GM12872 (cell line): ENCODE measurements at regions not wholly inside any gene's neighbourhood (a gene's known extent, or its start where the extent isn't known, plus 50 kb on each side); places are given as distances from the start of the nearest gene placed in this dataset.

ENCODE experiments used
- TF ChIP-seq, protein P1 (sequence below): IDR thresholded peaks from 3 replicates; pipeline ENCODE4 v1.5.1; 2011; ENCODE audit warnings: low read depth, mild to moderate bottlenecking, low read length, moderate library complexity; ENCODE audit not compliant: insufficient read depth

DNA sequence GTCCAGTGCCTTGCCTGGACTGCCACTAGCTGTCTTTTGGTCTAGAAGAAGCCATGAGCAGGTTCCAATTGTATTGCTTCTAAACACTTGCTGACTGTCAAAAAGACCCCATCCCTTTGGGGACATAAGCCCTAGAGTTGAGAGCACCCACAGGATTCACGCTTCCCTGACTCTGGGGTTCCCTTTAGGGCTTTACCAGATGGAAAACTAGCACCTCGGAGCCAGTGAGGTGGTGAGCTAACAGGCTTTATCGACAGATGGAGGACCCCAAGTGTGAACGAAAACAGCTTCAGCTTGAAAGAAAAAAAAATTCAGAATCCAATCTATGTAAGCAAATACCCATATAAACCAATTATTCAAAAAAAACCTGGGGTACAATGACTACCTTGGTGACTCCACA, 90.8 kb downstream of the NAA11 start:
- TF ChIP-seq, protein P1, sequence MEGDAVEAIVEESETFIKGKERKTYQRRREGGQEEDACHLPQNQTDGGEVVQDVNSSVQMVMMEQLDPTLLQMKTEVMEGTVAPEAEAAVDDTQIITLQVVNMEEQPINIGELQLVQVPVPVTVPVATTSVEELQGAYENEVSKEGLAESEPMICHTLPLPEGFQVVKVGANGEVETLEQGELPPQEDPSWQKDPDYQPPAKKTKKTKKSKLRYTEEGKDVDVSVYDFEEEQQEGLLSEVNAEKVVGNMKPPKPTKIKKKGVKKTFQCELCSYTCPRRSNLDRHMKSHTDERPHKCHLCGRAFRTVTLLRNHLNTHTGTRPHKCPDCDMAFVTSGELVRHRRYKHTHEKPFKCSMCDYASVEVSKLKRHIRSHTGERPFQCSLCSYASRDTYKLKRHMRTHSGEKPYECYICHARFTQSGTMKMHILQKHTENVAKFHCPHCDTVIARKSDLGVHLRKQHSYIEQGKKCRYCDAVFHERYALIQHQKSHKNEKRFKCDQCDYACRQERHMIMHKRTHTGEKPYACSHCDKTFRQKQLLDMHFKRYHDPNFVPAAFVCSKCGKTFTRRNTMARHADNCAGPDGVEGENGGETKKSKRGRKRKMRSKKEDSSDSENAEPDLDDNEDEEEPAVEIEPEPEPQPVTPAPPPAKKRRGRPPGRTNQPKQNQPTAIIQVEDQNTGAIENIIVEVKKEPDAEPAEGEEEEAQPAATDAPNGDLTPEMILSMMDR = no peak

DNA sequence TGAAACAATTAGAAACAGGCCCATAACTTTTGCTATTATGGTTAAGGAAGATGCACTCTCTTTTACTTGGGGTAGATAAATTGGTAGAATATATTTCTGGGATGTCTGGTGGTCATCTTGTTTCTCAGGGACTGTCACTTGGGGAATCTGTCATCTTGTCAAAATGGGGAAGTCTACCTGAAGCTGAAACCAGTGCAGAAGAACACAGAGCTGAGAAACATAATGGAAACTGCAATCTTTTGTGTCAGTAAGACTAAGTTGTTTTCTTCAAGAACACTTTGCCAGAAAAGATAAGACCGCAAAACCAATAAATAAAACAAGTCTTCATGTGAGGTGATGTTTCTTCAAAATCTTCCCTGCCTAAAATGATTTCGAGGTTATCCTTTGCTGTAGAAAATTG, 92.0 kb downstream of the NAA11 start:
- TF ChIP-seq, protein P1 = no peak

DNA sequence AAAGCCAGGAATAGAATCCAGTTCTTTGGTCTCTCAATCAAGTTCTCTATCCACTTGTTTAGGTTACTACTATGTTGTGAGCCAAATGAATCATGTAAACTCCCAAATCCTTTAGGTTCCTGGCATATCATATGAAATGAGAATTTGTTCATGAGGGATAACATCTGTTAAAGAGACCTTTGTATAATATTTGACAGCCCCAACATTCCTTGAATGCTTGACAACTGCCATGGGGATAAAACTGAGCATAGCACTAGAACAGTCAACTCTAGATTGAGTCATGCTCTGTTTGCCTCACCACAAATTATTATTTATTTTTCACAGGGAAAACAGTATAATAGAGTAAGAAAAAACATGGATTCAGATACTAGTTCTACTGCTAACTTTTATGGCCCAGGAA, 93.3 kb downstream of the NAA11 start:
- TF ChIP-seq, protein P1 = no peak

DNA sequence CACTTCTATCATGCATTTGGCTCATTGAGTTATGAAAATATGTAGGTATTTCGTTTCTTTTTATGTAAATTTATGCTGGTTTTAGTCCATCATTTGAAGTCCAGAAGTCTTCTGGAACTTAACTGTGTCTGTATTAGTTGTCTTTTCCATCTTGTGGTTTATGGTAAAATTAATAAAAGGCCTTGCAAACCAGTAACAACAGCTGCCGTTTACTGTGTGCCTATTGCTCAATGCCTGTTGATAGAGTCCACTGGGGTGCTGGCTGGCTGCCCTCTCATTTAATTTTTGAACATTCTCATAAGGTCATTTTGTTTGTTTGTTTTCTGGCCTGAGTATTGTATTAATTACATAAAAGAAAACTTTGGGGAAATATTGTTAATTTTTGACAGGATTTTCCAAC, 98.0 kb downstream of the NAA11 start:
- TF ChIP-seq, protein P1 = no peak

DNA sequence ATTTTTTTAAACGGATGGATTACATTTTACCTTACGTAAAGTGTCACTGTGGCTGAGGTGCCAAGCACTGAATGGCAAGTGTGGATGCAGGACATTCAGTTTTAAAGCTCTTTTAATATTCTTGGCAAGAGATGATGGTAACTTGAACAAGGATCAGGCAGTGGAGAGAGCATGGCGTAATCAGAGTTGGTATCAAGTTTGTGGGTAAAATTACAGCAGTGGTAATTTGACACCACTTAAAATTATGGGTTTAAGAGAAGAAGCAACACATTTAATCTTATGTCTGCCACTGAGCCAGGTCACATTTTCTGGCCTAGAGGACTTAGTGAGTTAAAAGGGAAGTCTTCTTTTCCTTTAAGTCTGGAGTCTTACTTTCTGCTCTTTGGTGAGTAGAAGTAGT, 100.5 kb downstream of the NAA11 start:
- TF ChIP-seq, protein P1 = no peak

DNA sequence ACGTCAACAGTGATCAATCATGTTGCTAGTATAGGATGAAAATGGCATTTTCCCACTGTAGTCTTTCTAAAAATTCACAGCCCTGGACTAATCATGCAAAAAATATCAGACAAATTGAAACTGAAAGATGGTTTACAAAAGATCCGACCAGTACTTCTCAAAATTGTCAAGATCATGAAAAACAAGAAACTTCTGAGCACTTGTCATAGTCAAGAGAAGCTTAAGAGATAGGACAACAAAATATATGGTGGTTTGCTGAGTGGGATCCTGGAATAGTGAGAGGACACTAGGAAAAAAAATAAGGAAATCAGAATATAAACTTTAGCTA, 101.1 kb downstream of the NAA11 start:
- TF ChIP-seq, protein P1 = no peak

DNA sequence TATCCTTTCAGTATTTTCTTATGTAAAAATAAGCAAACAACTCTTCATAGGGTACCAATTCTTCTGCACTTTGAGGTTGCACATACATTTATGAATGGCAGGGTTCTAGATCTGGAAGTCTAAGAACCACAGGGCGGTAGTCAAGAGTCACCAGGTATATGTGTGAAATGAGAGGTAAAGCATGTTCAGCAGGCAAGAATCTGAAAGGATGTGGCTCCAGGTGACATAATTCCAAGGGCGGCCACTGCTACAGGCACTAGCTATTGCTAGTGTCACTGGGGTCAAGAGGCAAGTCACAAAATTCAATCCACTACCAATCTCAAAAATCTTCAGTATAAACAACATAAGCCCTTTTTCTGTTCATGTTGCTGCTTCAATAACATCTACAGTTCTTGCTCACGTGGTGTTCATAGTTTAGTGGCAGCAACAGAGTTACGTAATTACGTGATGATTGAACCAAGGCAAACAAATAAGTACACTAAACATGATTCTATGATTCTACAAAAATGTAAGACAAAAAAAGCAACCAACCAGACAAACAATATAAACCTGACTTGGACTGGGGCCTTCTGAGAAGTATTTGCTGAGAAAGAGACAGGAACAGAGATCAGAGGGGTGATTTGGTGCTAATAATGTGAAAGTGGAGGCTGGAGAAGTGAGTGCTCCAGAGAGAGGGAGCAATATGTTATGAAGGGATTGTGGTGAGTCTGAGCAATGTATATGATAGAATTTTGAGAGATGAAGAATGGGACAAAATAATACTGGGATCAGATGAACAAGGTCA, 101.7 kb downstream of the NAA11 start:
- TF ChIP-seq, protein P1 = no peak
